Gastroesophageal sphincter (tissue), 3 donors: ENCODE measurements at regions not wholly inside any gene's neighbourhood (a gene's known extent, or its start where the extent isn't known, plus 50 kb on each side); places are given as distances from the start of the nearest gene placed in this dataset.

Source experiments
- CTCF ChIP-seq, 4 experiments: fragments of 200-600 bp in 2 of 4; fragments of 450-650 bp in 2 of 4; sonication (generic) in 1 of 4; IDR thresholded peaks; one replicate each; pipeline ENCODE4 v1.5.1; 2017 to 2019; ENCODE audit warnings: antibody characterized with exemption in 4 of 4, mild to moderate bottlenecking in 2 of 4, moderate library complexity in 2 of 4
- EP300 ChIP-seq: sonication (generic); formaldehyde crosslinking; IDR thresholded peaks from one replicate; pipeline ENCODE4 v1.6.1; 2017; ENCODE audit warnings: antibody characterized with exemption, mild to moderate bottlenecking
- POLR2A ChIP-seq, 2 donors: fragments of 450-650 bp; IDR thresholded peaks; one replicate each; pipeline ENCODE4 v1.6.1; 2017; ENCODE audit warnings: antibody characterized with exemption in 2 of 2, mild to moderate bottlenecking in 2 of 2, moderate library complexity in 1 of 2
- POLR2AphosphoS5 ChIP-seq: sonication (generic); formaldehyde crosslinking; IDR thresholded peaks from one replicate; pipeline ENCODE4 v1.6.1; 2017; ENCODE audit warnings: antibody characterized with exemption

GRCh38 chr20:21608777-21609176 lies 94.9 kb upstream of the NKX2-2 start:
- TF ChIP-seq CTCF (IDR thresholded peaks at IDR 0.05), result no peak
- no peak for TF ChIP-seq POLR2A (IDR thresholded peaks at IDR 0.05)
- TF ChIP-seq EP300, result no peak
- no peak for TF ChIP-seq POLR2AphosphoS5
